Neuron (in vitro differentiated cells): ENCODE measurements at regions not wholly inside any gene's neighbourhood (a gene's known extent, or its start where the extent isn't known, plus 50 kb on each side); places are given as distances from the start of the nearest gene placed in this dataset.

Source experiments
- H2AFZ ChIP-seq: one replicate; pipeline ENCODE4 v1.6.1; 2013; ENCODE audit warnings: low read depth, mild to moderate bottlenecking, inconsistent platforms, low read length, moderate library complexity
- H3K27me3 ChIP-seq: one replicate; pipeline ENCODE4 v1.6.1; 2013; ENCODE audit warnings: low read length; ENCODE audit not compliant: insufficient read depth
- H3K36me3 ChIP-seq: one replicate; pipeline ENCODE4 v1.6.1; 2013; ENCODE audit warnings: low read length; ENCODE audit not compliant: insufficient read depth
- H3K4me1 ChIP-seq: one replicate; pipeline ENCODE4 v1.6.1; 2013; ENCODE audit warnings: low read length; ENCODE audit not compliant: insufficient read depth
- H3K4me3 ChIP-seq: 2 replicates; pipeline ENCODE4 v1.5.1; 2013; ENCODE audit warnings: mild to moderate bottlenecking, low read length, moderate library complexity
- H3K9me3 ChIP-seq: one replicate; pipeline ENCODE4 v1.6.1; 2013; ENCODE audit warnings: low read length

- no peaks in the 10 kb centered on the region for H3K4me1 ChIP-seq
- H3K4me3 ChIP-seq, result no peak overlapping the region
- H2AFZ ChIP-seq, result no peak overlapping the region
- H3K36me3 ChIP-seq, result no peaks in the 10 kb centered on the region
- H3K9me3 ChIP-seq, result no peaks in the 10 kb centered on the region
- H3K27me3 ChIP-seq, result no peaks in the 10 kb centered on the region
Measured at GRCh38 chr6:134866563-134866962, 83.3 kb downstream of the ALDH8A1 start.

GRCh38 chr6:134864558-134864957, 85.3 kb downstream of the ALDH8A1 start:
- Histone ChIP-seq H3K27me3 (no peaks in the 10 kb centered on the region), H2AFZ (no peak overlapping the region), H3K4me1 (no peaks in the 10 kb centered on the region), H3K9me3 (no peaks in the 10 kb centered on the region), H3K36me3 (no peaks in the 10 kb centered on the region), H3K4me3 (no peak overlapping the region)

- no peaks in the 10 kb centered on the region for H3K36me3 ChIP-seq
- no peak overlapping the region for H3K4me3 ChIP-seq
- H2AFZ ChIP-seq, result no peak overlapping the region
- no peaks in the 10 kb centered on the region for H3K4me1 ChIP-seq
- H3K9me3 ChIP-seq, result no peaks in the 10 kb centered on the region
- no peaks in the 10 kb centered on the region for H3K27me3 ChIP-seq
Measured at GRCh38 chr6:134863763-134864510, 86.0 kb downstream of the ALDH8A1 start.

- Histone ChIP-seq H3K4me1 (peaks cover 8% of the 10 kb centered on the region), H3K27me3 (no peaks in the 10 kb centered on the region), H2AFZ (no peak overlapping the region), H3K36me3 (no peaks in the 10 kb centered on the region), H3K9me3 (no peaks in the 10 kb centered on the region), H3K4me3 (no peak overlapping the region)
Measured at GRCh38 chr6:134854366-134854765, 95.5 kb downstream of the ALDH8A1 start.

GRCh38 chr6:134853111-134854055, 96.5 kb downstream of the ALDH8A1 start:
- no peaks in the 10 kb centered on the region for H3K27me3 ChIP-seq
- H3K4me1 ChIP-seq, result peaks cover 8% of the 10 kb centered on the region
- H3K9me3 ChIP-seq, result no peaks in the 10 kb centered on the region
- no peak overlapping the region for H2AFZ ChIP-seq
- H3K36me3 ChIP-seq, result no peaks in the 10 kb centered on the region
- no peak overlapping the region for H3K4me3 ChIP-seq

GRCh38 chr6:134851548-134851947, 98.4 kb downstream of the ALDH8A1 start:
- Histone ChIP-seq H3K9me3 (no peaks in the 10 kb centered on the region), H3K4me1 (peaks cover 8% of the 10 kb centered on the region), H3K36me3 (no peaks in the 10 kb centered on the region), H2AFZ (peak overlapping the region; percentile 37), H3K27me3 (no peaks in the 10 kb centered on the region), H3K4me3 (no peak overlapping the region)

GRCh38 chr6:134850721-134851305, 99.1 kb downstream of the ALDH8A1 start:
- Histone ChIP-seq H3K9me3 (no peaks in the 10 kb centered on the region), H3K4me1 (peaks cover 8% of the 10 kb centered on the region), H3K27me3 (no peaks in the 10 kb centered on the region), H2AFZ (peak overlapping the region; percentile 37), H3K36me3 (no peaks in the 10 kb centered on the region), H3K4me3 (no peak overlapping the region)

- Histone ChIP-seq H3K4me3 (no peak overlapping the region), H3K27me3 (no peaks in the 10 kb centered on the region), H3K9me3 (no peaks in the 10 kb centered on the region), H3K36me3 (no peaks in the 10 kb centered on the region), H3K4me1 (peaks cover 8% of the 10 kb centered on the region), H2AFZ (no peak overlapping the region)
Measured at GRCh38 chr6:134849920-134850447, 99.9 kb downstream of the ALDH8A1 start.

- Histone ChIP-seq H3K36me3 (no peaks in the 10 kb centered on the region), H2AFZ (no peak overlapping the region), H3K4me3 (no peak overlapping the region), H3K4me1 (peaks cover 8% of the 10 kb centered on the region), H3K27me3 (no peaks in the 10 kb centered on the region), H3K9me3 (no peaks in the 10 kb centered on the region)
Measured at GRCh38 chr6:134848076-134848475, 101.8 kb downstream of the ALDH8A1 start.

- H3K4me1 ChIP-seq, result peaks cover 8% of the 10 kb centered on the region
- no peaks in the 10 kb centered on the region for H3K27me3 ChIP-seq
- no peaks in the 10 kb centered on the region for H3K36me3 ChIP-seq
- H3K9me3 ChIP-seq, result no peaks in the 10 kb centered on the region
- no peak overlapping the region for H3K4me3 ChIP-seq
- no peak overlapping the region for H2AFZ ChIP-seq
Measured at GRCh38 chr6:134846865-134847264, 103.0 kb downstream of the ALDH8A1 start.

GRCh38 chr6:134846031-134846430, 103.9 kb downstream of the ALDH8A1 start:
- Histone ChIP-seq H3K4me3 (no peak overlapping the region), H3K9me3 (no peaks in the 10 kb centered on the region), H3K36me3 (no peaks in the 10 kb centered on the region), H3K27me3 (no peaks in the 10 kb centered on the region), H2AFZ (no peak overlapping the region), H3K4me1 (peaks cover 5% of the 10 kb centered on the region)

- no peak overlapping the region for H2AFZ ChIP-seq
- H3K4me1 ChIP-seq, result no peaks in the 10 kb centered on the region
- H3K36me3 ChIP-seq, result no peaks in the 10 kb centered on the region
- H3K27me3 ChIP-seq, result no peaks in the 10 kb centered on the region
- H3K4me3 ChIP-seq, result no peak overlapping the region
- H3K9me3 ChIP-seq, result no peaks in the 10 kb centered on the region
Measured at GRCh38 chr6:134844120-134844519, 105.8 kb downstream of the ALDH8A1 start.
